Mesendoderm (in vitro differentiated cells): ENCODE measurements at regions not wholly inside any gene's neighbourhood (a gene's known extent, or its start where the extent isn't known, plus 50 kb on each side); places are given as distances from the start of the nearest gene placed in this dataset.

Source experiments
- DNase-seq: peaks from one replicate; pipeline ENCODE4 v3.0.0; 2013
- H2AK5ac ChIP-seq: 2 replicates; pipeline ENCODE4 v1.6.1; 2013; ENCODE audit warnings: low read length, inconsistent platforms
- H2BK120ac ChIP-seq: 2 replicates; pipeline ENCODE4 v1.6.1; 2013; ENCODE audit warnings: low read depth, mild to moderate bottlenecking, low read length, moderate library complexity, mixed read lengths
- H2BK15ac ChIP-seq: replicated peaks from 2 replicates; pipeline ENCODE4 v1.6.1; 2013; ENCODE audit warnings: low read depth, mild to moderate bottlenecking, moderate library complexity
- H2BK5ac ChIP-seq: 2 replicates; pipeline ENCODE4 v1.6.1; 2013; ENCODE audit warnings: low read length, inconsistent platforms
- H3K18ac ChIP-seq: 2 replicates; pipeline ENCODE4 v1.6.1; 2013; ENCODE audit warnings: mild to moderate bottlenecking, low read length, mixed read lengths
- H3K23ac ChIP-seq: one replicate; pipeline ENCODE4 v1.6.1; 2013; ENCODE audit warnings: low read length
- H3K27ac ChIP-seq: 2 replicates; pipeline ENCODE4 v1.5.1; 2013; ENCODE audit warnings: low read depth, mild to moderate bottlenecking, inconsistent platforms, low read length, moderate library complexity
- H3K27me3 ChIP-seq: 2 replicates; pipeline ENCODE4 v1.6.1; 2013; ENCODE audit warnings: low read length, control low read depth, mild to moderate bottlenecking, inconsistent platforms; ENCODE audit not compliant: insufficient read depth, poor library complexity
- H3K36me3 ChIP-seq: 2 replicates; pipeline ENCODE4 v1.6.1; 2013; ENCODE audit warnings: low read length, inconsistent platforms; ENCODE audit not compliant: control insufficient read depth, insufficient read depth
- H3K4ac ChIP-seq: one replicate; pipeline ENCODE4 v1.6.1; 2013; ENCODE audit warnings: low read depth, mild to moderate bottlenecking, low read length, moderate library complexity
- H3K4me1 ChIP-seq: 2 replicates; pipeline ENCODE4 v1.6.1; 2013; ENCODE audit warnings: low read depth, low read length, inconsistent platforms; ENCODE audit not compliant: control insufficient read depth
- H3K4me2 ChIP-seq: 2 replicates; pipeline ENCODE4 v1.6.1; 2013; ENCODE audit warnings: low read length
- H3K4me3 ChIP-seq: 2 replicates; pipeline ENCODE4 v1.5.1; 2013; ENCODE audit warnings: mild to moderate bottlenecking, low read length
- H3K56ac ChIP-seq: one replicate; pipeline ENCODE4 v1.6.1; 2013; ENCODE audit warnings: low read length
- H3K79me1 ChIP-seq: 2 replicates; pipeline ENCODE4 v1.6.1; 2013; ENCODE audit warnings: low read length, inconsistent platforms
- H3K79me2 ChIP-seq: 2 replicates; pipeline ENCODE4 v1.6.1; 2013; ENCODE audit warnings: mild to moderate bottlenecking, low read length; ENCODE audit not compliant: control insufficient read depth, insufficient read depth
- H3K9ac ChIP-seq: 2 replicates; pipeline ENCODE4 v1.6.1; 2013; ENCODE audit warnings: low read length, inconsistent platforms
- H4K5ac ChIP-seq: one replicate; pipeline ENCODE4 v1.6.1; 2013; ENCODE audit warnings: low read length
- H4K8ac ChIP-seq: one replicate; pipeline ENCODE4 v1.6.1; 2013; ENCODE audit warnings: low read depth, mild to moderate bottlenecking, control low read depth, low read length, moderate library complexity
- WGBS: extraction: QIAGEN DNeasy Blood & Tissue Kit; methylation state at CpG from one replicate; pipeline ENCODE4 v1.1.7; 2013; ENCODE audit warnings: low lambda C conversion rate, missing lambda C conversion rate; ENCODE audit not compliant: insufficient coverage; ENCODE audit errors: extremely low coverage; 5-methylcytosine and 5-hydroxymethylcytosine counted together

- Histone ChIP-seq H2AK5ac (no peak overlapping the region), H3K4me1 (no peaks in the 10 kb centered on the region)
These were observed 454.9 kb downstream of the ATP23 start for GRCh38 chr12:58396239-58396638.

GRCh38 chr12:58405363-58405762, 464.0 kb downstream of the ATP23 start:
- H2BK15ac ChIP-seq = no peak overlapping the region
- no peak overlapping the region for H2BK120ac ChIP-seq
- no peak overlapping the region for H4K5ac ChIP-seq
- no peak overlapping the region for H2BK5ac ChIP-seq
- no peak overlapping the region for H3K9ac ChIP-seq
- no peak overlapping the region for H3K23ac ChIP-seq
- H3K36me3 ChIP-seq = no peaks in the 10 kb centered on the region
- WGBS = no CpG with 5 or more reads among the region's 4 CpGs
- no peak overlapping the region for H3K18ac ChIP-seq
- H4K8ac ChIP-seq = no peak overlapping the region
- no peak overlapping the region for H3K56ac ChIP-seq
- no peaks in the 10 kb centered on the region for H3K79me2 ChIP-seq
- H3K4me1 ChIP-seq = no peaks in the 10 kb centered on the region
- no peak overlapping the region for H3K4me3 ChIP-seq
- H3K4ac ChIP-seq = no peak overlapping the region
- no peaks in the 10 kb centered on the region for H3K27me3 ChIP-seq
- H3K4me2 ChIP-seq = no peak overlapping the region
- H2AK5ac ChIP-seq = no peak overlapping the region
- H3K79me1 ChIP-seq = no peaks in the 10 kb centered on the region
- H3K27ac ChIP-seq = no peak overlapping the region
- no peak for DNase-seq

More at GRCh38 chr12:58396239-58396638, 454.9 kb downstream of the ATP23 start:
- Histone ChIP-seq H3K27me3 (no peaks in the 10 kb centered on the region), H3K4ac (no peak overlapping the region), H3K79me2 (no peaks in the 10 kb centered on the region), H2BK5ac (no peak overlapping the region), H3K9ac (no peak overlapping the region), H3K23ac (no peak overlapping the region), H3K27ac (no peak overlapping the region), H3K4me2 (no peak overlapping the region), H2BK15ac (no peak overlapping the region), H4K8ac (no peak overlapping the region), H3K36me3 (no peaks in the 10 kb centered on the region), H3K56ac (no peak overlapping the region), H2BK120ac (no peak overlapping the region), H4K5ac (no peak overlapping the region), H3K18ac (no peak overlapping the region), H3K4me3 (no peak overlapping the region), H3K79me1 (no peaks in the 10 kb centered on the region)
- no peak for DNase-seq
- no CpG with 5 or more reads among the region's 2 CpGs for WGBS

GRCh38 chr12:58408516-58408915, 467.1 kb downstream of the ATP23 start:
- DNase-seq = no peak
- Histone ChIP-seq H2BK15ac (no peak overlapping the region), H2BK5ac (no peak overlapping the region), H4K8ac (no peak overlapping the region), H3K23ac (no peak overlapping the region), H3K9ac (no peak overlapping the region), H3K56ac (no peak overlapping the region), H3K4me1 (no peaks in the 10 kb centered on the region), H3K79me1 (no peaks in the 10 kb centered on the region), H2AK5ac (no peak overlapping the region), H4K5ac (no peak overlapping the region), H3K4me3 (no peak overlapping the region), H2BK120ac (no peak overlapping the region), H3K4me2 (no peak overlapping the region), H3K36me3 (no peaks in the 10 kb centered on the region), H3K27ac (no peak overlapping the region), H3K27me3 (no peaks in the 10 kb centered on the region), H3K18ac (no peak overlapping the region), H3K79me2 (no peaks in the 10 kb centered on the region), H3K4ac (no peak overlapping the region)
- WGBS = no CpG with 5 or more reads among the region's 1 CpG

- peak; percentile 57 for DNase-seq
- Histone ChIP-seq H3K79me2 (no peaks in the 10 kb centered on the region), H3K79me1 (no peaks in the 10 kb centered on the region), H3K36me3 (no peaks in the 10 kb centered on the region), H3K27ac (no peak overlapping the region), H3K18ac (no peak overlapping the region), H2BK5ac (no peak overlapping the region), H3K27me3 (no peaks in the 10 kb centered on the region), H3K4me3 (no peak overlapping the region), H3K56ac (no peak overlapping the region), H2BK120ac (no peak overlapping the region), H2AK5ac (no peak overlapping the region), H3K4ac (no peak overlapping the region), H3K4me2 (no peak overlapping the region), H3K9ac (no peak overlapping the region), H4K5ac (no peak overlapping the region), H3K4me1 (no peaks in the 10 kb centered on the region), H3K23ac (no peak overlapping the region), H4K8ac (no peak overlapping the region), H2BK15ac (no peak overlapping the region)
- no CpG with 5 or more reads among the region's 2 CpGs for WGBS
These were observed 471.2 kb downstream of the ATP23 start for GRCh38 chr12:58412461-58413060.

GRCh38 chr12:58413794-58414193, 472.4 kb downstream of the ATP23 start:
- no peak overlapping the region for H3K4me3 ChIP-seq
- H3K27ac ChIP-seq = no peak overlapping the region

GRCh38 chr12:58414398-58414871, 473.1 kb downstream of the ATP23 start:
- no CpG with 5 or more reads among the region's 2 CpGs for WGBS
- no peak overlapping the region for H2BK120ac ChIP-seq
- no peaks in the 10 kb centered on the region for H3K79me2 ChIP-seq
- H3K4ac ChIP-seq = no peak overlapping the region
- H3K4me2 ChIP-seq = no peak overlapping the region
- no peak overlapping the region for H3K56ac ChIP-seq
- no peaks in the 10 kb centered on the region for H3K36me3 ChIP-seq
- H2BK15ac ChIP-seq = no peak overlapping the region
- H3K4me1 ChIP-seq = no peaks in the 10 kb centered on the region
- DNase-seq = no peak
- H3K27me3 ChIP-seq = no peaks in the 10 kb centered on the region
- H3K27ac ChIP-seq = no peak overlapping the region
- H4K5ac ChIP-seq = no peak overlapping the region
- H3K23ac ChIP-seq = no peak overlapping the region
- no peak overlapping the region for H3K18ac ChIP-seq
- no peak overlapping the region for H2BK5ac ChIP-seq
- no peaks in the 10 kb centered on the region for H3K79me1 ChIP-seq
- no peak overlapping the region for H4K8ac ChIP-seq
- no peak overlapping the region for H3K4me3 ChIP-seq
- no peak overlapping the region for H2AK5ac ChIP-seq
- no peak overlapping the region for H3K9ac ChIP-seq

More at GRCh38 chr12:58413794-58414193, 472.4 kb downstream of the ATP23 start:
- no peak overlapping the region for H2BK15ac ChIP-seq
- no peak overlapping the region for H3K4ac ChIP-seq
- H2BK120ac ChIP-seq = no peak overlapping the region
- no peak overlapping the region for H3K9ac ChIP-seq
- H2BK5ac ChIP-seq = no peak overlapping the region
- H3K56ac ChIP-seq = no peak overlapping the region
- no peak overlapping the region for H4K5ac ChIP-seq
- no peak for DNase-seq
- H3K4me2 ChIP-seq = no peak overlapping the region
- no CpG with 5 or more reads among the region's 1 CpG for WGBS
- no peak overlapping the region for H3K23ac ChIP-seq
- no peaks in the 10 kb centered on the region for H3K4me1 ChIP-seq
- no peaks in the 10 kb centered on the region for H3K79me2 ChIP-seq
- H4K8ac ChIP-seq = no peak overlapping the region
- H3K18ac ChIP-seq = peak overlapping the region; percentile 51
- H3K27me3 ChIP-seq = no peaks in the 10 kb centered on the region
- H2AK5ac ChIP-seq = peak overlapping the region; percentile 54
- no peaks in the 10 kb centered on the region for H3K36me3 ChIP-seq
- no peaks in the 10 kb centered on the region for H3K79me1 ChIP-seq
